IPS DF 4.7 (cell line): ENCODE measurements at regions not wholly inside any gene's neighbourhood (a gene's known extent, or its start where the extent isn't known, plus 50 kb on each side); places are given as distances from the start of the nearest gene placed in this dataset.
"Not testable (repeated sequence)": the region's sequence is repeated elsewhere in the genome, so short reads cannot be mapped to it uniquely, and the experiment has no call there.

Experiments used
- DNase-seq: peaks from one replicate; pipeline ENCODE4 v3.0.0-alpha.2; 2013; ENCODE audit warnings: low spot score; ENCODE audit errors: extremely low read depth

DNA sequence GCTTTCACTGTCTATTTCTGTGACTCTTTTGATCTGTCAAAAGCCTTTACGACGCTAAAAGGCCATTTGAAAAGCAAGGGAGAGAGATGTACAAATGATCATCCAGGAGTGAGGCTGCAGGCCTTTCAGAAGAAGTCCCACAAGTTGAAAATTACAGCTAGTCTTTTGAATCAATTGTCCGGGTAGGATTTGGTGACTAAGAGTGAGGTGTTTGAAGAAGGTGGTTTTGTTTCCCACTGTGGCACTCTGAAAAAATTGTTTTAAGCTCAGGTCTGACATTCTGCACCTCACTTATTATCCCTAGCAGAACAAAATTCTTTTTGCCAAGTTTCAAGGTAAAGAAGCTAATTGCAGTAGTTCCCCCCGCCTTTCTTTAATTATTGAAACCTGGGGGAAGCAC is 50.8 kb upstream of the TMEM108 start:
- DNase-seq = no peak

- no peak for DNase-seq
These were observed 54.0 kb upstream of the TMEM108 start for GRCh38 chr3:132984181-132984580.

- DNase-seq = no peak
These were observed 54.9 kb upstream of the TMEM108 start for GRCh38 chr3:132983143-132983770.

GRCh38 chr3:132981719-132982118 is 56.5 kb upstream of the TMEM108 start:
- DNase-seq = no peak

GRCh38 chr3:132980102-132980501 is 58.1 kb upstream of the TMEM108 start:
- no peak for DNase-seq

GRCh38 chr3:132979606-132980005 is 58.6 kb upstream of the TMEM108 start:
- DNase-seq = no peak

GRCh38 chr3:132978946-132979345 is 59.2 kb upstream of the TMEM108 start:
- DNase-seq = not testable (repeated sequence)

- no peak for DNase-seq
These were observed 59.7 kb upstream of the TMEM108 start for GRCh38 chr3:132978464-132978863.

GRCh38 chr3:132974097-132974496 is 64.1 kb upstream of the TMEM108 start:
- no peak for DNase-seq

DNA sequence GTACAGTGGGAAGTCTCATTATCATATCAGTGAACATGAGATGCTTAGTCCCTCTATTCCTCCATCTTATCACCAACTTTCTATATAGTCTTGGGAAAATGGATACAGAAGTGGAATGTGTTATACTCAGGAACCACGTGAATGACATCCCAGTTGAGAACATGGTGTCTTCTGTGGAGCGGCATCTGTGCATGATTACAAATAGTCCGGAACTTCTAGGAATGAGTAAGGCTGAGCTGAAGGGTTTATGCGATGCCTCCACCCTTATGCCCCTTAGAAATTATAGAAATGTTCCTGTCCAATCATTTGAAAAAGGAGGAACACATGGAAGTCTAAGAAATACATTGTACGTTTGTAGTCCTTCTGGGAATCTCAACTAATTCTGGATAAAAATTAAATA is 64.8 kb upstream of the TMEM108 start:
- no peak for DNase-seq

DNA sequence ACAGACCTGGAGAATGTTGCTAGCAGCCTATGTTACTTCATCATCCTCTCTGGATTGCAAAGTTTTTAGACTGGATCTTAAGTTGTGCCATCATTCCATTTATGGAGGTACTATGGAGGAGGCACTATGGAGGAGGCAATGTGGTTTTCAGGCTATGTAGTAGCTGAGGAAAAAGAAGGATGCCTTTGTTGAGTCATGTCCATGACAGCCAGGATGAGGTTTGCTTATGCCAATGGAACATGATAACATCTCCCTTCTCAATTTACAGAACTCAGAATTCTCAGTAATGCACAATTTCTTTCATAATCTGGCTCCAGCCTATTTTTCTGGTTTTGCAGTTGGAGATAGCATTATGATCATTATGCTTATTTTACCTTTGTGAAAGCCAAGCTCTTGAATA is 65.9 kb upstream of the TMEM108 start:
- no peak for DNase-seq

GRCh38 chr3:132966374-132966773 is 71.8 kb upstream of the TMEM108 start:
- DNase-seq = no peak

DNA sequence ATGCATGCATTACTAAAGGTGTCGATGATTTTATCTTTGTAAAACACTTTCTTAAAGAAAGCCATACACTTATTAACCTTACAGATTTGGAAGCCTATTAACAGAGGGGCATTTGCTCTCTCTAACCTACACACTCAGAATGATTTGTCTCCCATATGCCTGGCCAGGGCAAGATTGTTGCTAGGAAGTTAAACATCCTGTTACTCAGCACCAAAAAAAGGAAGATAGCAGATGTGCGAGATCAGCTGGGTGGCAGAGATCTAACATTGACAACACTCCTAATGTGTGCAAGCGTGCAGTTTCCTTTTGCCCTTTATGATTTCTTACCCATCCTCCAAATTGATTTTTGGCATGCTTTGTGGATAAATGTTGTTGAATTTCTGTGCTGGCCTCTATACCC is 73.9 kb upstream of the TMEM108 start:
- no peak for DNase-seq

DNA sequence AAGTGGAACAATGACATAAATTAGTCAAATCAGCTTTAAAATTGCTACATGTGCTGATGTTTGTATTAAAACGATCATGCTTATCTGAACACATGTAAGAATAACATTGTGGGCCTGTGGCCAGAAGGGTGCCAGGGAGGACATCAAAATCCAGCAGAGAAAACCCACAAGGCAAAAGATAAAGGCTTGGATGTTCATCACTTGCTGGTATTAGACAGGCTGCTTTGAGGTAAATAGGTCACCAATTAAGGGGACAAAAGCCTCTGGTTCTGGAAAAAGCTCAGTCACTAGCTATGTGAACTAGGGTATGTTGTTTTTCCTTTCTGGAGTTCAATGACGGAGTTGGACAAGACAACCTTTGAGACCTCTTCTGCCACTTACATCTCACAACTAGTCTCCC is 74.4 kb upstream of the TMEM108 start:
- no peak for DNase-seq

- DNase-seq = no peak
These were observed 76.2 kb upstream of the TMEM108 start for GRCh38 chr3:132961991-132962390.

- DNase-seq = no peak
These were observed 84.5 kb upstream of the TMEM108 start for GRCh38 chr3:132953683-132954082.

- DNase-seq = no peak
These were observed 110.3 kb upstream of the TMEM108 start for GRCh38 chr3:132927896-132928295.

GRCh38 chr3:132926098-132926497 is 112.1 kb upstream of the TMEM108 start:
- no peak for DNase-seq

DNA sequence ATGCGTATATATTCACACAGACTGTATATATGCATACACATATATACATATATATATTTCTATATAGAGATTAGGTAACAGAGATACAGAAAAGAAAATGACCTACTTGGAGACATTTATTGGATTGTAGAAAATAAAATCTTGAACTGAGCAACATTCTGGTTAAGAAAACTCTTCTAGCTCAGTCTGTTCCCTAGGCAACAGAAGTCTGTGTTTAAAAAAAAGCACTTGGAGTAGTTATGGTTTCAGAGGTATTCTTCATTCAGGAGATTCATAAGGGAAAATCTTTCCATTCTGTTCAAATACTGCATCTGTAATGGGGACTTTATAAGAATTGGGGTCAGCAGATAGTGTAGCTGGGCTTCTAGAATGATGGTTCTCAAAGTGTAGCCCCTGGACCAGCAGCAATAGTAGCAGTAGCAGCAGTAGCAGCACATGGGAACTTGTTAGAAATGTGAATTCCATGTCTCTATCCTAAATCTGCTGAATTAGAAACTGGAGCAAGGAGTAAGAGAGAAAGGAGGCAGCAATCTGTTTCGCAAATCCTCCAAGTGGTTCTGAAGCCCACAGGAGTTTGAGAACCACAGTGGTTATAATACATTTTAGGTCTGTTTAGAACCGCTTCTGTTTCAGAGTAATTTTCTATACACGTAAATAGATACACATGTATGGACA is 112.8 kb upstream of the TMEM108 start:
- DNase-seq = no peak

GRCh38 chr3:132916096-132916495 is 122.1 kb upstream of the TMEM108 start:
- DNase-seq = no peak

DNA sequence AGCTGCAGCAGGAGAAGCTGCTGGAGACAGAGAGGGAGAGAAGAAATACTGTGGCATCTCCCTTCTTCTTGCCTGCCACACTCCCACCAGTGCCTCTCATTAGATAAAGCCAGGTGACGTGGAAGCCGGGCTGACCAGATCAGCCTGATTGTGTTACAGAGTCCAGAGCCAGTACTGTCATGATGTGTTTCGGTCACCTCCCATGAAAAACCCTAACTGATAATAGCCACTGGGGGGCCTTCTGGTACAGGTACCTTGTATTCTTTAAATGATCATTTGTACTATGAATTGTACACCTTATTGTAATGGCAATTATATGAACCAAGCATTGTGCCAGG is 125.8 kb upstream of the TMEM108 start:
- no peak for DNase-seq

- DNase-seq = no peak
These were observed 126.3 kb upstream of the TMEM108 start for GRCh38 chr3:132911741-132912415.

DNA sequence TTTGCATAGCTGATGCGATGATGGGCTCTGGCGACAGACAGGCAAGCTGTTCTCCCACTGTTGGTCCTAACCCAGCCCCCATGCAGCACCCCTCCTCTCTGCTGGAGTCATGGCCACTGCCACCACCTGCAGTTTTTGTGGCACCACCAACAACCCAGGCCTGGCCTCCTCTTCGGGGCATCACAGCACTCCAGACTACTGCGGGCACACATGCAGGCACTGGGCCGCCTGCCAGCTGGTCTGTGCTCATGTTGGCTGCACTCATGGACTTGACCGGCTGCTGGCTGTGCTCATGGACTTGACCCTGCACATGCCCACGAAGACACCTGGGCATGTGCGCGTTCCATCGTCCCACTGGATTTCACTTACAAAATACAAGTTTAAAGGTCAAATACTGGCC is 130.9 kb upstream of the TMEM108 start:
- DNase-seq = no peak
